ENCODE measurements at regions not wholly inside any gene's neighbourhood (a gene's known extent, or its start where the extent isn't known, plus 50 kb on each side); places are given as distances from the start of the nearest gene placed in this dataset.

DNA sequence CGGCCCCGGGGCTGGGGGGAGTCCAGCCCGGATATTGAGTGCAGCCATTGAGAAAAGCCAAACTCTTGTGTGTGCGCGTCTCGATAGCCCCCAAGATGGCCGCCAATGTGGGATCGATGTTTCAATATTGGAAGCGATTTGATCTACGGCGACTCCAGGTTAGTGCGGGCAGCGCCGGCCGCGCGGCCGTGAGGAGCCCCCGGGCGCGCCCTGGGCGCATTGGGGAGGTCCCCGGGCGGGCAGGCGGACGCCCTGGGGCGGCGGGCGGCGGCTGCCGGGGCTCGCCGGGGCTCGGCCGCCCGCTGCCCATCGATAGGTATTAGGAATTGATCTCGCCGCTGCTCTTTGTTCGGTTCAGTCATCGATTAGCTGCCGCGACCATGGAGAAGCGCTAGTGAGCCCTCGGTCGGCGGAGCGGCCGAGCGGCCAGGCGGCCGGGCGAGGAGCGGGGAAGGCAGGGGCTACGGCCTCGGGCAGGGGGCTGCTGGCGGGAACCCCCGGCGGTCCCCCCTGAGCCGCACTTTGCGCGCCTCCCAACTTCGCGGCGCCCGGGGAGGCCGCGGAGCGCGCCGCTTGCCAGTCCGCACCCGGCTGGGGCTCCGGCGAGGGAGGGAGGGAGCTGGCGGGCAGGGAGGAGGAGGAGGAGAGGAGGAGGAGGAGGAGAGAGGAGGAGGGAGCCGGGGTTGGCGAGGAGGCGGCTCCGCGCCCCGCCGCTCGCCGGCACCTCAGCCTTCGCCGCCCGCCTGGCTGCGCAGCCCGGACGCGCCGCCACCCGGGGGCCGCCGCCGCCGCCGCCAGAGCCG lies 113.9 kb upstream of the MYL2 start, which contains the start of gene CUX2:
CUX2 (plus strand) TSS at position 83 of the 803 bp plus-strand sequence.
- peak; percentile 28 for DNase-seq

DNA sequence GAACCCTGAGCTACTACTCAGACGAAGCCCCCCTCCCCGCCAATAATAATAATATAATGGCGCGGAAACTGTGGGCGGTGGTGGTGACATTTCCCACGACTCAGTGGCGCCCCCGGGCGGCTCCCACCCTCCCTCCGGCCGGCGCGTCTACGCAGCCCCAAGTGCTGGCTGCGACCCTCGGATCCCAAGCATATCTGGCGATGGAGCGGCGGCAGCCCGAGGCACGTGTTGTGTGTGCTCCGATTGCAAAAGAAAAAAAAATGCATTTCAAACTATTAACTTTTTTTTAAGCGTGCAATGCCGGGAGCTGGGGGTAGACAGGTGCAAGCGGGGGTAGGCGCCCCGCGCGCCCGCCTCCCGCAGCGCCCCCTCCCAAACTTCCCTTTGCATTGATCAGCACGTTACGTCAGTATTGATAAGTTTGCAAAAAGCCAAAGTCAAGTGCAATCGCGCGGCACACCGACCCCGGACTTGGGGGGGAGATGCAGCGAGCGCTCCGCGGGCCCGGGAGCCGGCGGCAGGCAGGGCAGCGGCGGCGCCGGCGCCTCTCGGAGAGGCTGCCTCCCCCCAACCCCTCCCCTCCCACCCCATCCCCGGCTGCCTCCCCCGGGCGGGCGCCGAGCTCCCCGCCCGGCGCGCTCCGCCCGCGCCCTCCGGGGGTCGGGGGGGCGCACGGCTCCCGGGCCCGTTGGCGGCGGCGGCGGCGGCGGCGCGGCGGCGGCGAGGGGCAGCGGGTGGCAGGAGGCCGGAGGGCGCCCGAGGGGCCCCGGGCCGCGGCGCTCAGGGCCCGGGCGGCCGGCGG lies 113.1 kb upstream of the MYL2 start:
- peak; percentile 16 for DNase-seq

DNA sequence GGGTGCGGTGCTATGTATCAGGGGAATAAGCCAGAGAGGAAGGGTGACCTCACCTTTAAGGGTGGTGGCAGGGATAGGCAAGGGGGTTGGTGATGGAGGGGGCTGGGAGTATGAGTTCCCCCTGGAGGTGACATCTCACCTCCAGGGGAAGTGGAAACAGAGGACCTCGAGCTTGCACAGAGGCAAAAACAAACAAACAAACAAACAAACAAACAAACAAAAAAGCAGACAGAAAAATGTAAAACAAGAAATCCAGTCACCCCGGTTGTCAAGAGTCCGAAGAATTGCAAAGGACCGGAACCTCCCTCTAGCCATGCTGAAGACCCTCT lies 112.2 kb upstream of the MYL2 start:
- DNase-seq: no peak

DNA sequence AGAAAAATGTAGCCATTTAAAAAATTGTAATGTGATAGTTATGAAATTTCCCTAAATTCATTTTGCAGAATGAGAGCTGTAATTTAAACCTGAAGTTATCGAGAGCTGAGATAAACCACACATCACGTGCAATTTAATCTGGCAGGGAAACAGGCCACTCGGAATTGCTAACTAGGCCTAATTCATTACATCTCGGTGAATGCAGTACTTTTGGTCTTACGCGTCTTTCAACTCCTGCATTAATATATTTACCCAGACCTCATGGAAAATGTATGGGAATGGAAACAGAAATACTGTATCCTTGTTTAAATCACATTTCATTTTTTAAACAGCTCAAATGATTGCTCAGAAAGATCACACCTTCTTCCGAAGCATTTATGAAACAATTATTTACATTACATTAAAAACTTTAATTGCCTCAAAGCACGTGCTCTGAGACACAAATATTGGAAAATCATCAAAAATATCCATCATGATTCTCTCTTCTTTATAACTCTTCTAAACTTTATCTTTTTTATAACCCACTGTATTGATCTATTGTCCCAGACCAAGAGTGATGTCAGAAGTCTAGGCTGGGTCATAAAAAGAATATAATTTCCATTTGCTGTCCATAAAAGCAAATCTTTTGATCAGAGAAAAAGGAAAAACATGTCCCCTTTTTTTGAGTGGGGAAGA lies 111.7 kb upstream of the MYL2 start:
- no peak for DNase-seq

DNA sequence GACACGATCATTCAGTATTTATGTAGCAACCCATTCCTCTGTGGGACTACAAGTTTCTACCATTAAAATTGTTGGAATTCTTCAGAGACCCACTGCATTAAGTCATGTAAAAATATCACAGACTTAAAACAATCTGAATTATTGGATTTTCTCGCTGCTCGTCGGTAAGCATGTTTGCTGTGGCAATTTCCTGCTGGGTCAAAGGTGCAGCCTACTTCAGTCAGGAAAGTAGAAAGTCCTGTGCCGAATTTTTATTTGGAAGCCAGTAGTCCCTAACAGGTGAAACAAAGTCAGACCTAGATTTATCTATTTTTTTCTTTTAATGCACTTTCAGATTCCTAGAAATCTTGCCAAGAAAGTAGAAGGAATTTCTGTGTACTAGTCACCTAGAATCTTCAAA lies 110.4 kb upstream of the MYL2 start:
- no peak for DNase-seq

DNA sequence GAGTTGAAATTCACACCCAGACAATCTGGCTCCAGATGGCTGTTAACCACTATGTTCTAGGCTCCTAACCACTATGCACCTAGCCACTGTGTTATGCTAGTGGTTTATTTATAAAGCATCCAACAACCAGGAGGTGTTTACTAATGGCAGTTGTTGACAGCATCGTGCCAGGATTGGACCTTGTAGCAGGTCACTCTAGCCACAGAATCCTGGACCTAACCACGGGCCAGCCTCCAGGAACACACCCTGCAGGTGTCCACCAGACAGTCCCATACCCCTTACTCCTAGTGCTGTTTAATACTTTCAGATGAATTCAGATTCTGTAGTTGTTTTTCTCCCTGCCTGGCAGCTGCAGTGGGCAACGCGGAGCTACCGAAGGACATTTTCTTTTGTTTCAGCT lies 109.4 kb upstream of the MYL2 start:
- DNase-seq: no peak

DNA sequence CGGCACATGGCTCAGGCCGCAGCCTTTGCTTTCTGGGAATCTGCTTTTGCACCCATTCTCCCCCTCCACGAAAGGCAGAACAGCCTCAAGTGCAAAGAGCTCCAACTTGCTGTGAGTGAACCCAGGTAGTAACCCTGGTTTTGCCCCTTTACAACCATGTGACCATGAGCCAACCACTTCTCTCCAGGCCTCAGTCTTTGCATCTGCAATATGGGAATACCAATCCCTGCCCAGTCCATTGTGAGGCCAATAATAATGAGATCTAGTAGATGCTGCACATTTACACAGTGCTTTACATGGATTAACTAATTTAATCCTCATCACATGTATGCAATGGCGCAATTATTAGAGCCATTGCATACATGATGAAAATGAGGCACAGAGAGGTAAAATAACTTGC lies 108.9 kb upstream of the MYL2 start:
- DNase-seq: no peak

DNA sequence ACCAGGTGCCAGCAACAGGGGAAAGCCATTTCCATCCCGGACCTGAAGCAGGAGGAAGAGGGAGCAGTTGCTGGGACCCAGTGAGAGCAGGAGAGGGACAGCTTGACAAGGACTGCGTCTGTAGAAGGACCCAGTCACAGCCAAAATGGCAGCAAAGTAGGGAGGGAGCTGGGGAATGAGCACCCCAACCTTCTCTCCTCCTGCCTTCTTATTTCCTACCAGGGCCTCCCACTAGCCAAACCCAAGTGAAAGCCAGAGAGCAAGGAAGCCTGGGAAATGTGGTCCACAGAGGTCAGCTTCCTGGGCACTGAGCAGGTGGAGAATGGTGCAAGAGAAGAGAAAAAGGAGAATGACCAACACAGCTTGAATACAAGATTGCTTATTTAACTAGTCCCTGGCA lies 108.5 kb upstream of the MYL2 start:
- DNase-seq: no peak

DNA sequence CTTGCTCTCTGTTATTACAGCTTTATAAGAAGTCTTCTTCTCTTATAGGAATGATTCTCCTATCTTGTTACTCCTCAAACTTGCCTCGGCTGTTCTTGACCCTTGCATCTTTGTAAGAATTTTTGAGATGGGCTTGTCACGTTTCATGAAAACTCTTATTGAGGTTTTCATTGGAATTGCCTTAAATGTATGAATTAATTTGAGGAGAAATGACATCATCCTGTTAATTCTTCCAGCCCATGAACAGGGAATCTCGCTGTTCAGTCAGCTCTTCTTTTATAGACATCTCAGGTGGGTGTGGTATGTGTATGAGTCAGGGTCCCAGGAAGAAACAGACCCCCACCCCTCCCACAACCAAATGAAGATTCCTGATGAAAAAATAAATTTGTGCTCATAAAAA lies 107.1 kb upstream of the MYL2 start:
- no peak for DNase-seq

DNA sequence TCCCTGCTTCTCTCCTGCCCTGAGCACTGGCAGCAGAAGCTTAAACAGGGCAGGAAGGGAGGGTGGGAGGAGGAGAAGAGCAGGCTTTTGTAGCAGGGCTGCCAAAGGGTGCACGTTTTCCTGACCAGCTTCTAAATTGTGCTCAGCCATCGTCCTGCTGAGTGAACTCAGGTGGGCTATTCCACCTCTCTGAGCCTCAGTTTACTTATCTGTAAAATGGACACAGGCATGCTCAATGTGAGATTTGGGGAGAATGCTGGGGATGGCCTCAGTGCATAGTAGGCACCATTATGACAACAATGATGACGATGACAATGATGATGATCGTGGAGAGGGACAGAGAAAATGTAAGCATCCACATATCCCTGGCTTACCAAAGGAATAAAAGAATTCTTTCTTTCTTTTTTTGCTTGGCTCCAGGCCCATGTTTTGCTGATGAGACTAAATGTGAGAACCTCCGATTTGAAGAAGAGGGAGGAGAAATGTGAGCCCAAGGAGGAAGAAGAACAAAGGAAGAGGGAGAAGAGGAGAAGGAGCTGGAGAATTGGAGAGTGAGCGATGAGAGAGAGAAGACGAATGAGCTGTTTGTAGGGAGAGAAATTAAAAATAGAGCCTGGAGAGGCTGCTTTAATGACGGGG lies 105.5 kb upstream of the MYL2 start:
- no peak for DNase-seq

DNA sequence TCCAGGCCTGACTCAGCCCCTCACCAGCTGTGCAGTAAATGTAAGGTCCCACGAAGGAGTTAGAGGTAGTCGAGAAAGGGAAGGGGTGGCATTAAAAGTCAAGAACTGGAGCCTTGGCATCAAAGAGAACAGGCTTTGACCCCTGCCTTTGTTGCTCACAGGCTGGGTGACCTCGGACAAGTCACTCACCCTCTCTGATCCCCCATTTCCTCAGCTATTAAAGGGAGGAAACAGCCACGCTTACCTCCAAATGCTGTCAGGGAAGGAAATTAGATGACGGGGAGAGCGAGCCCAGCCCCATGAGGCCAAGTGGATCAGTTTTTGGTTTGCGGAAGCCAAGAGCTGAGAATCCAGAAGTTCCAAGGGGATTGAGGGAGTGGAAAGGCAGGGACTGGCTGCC lies 104.9 kb upstream of the MYL2 start:
- no peak for DNase-seq

DNA sequence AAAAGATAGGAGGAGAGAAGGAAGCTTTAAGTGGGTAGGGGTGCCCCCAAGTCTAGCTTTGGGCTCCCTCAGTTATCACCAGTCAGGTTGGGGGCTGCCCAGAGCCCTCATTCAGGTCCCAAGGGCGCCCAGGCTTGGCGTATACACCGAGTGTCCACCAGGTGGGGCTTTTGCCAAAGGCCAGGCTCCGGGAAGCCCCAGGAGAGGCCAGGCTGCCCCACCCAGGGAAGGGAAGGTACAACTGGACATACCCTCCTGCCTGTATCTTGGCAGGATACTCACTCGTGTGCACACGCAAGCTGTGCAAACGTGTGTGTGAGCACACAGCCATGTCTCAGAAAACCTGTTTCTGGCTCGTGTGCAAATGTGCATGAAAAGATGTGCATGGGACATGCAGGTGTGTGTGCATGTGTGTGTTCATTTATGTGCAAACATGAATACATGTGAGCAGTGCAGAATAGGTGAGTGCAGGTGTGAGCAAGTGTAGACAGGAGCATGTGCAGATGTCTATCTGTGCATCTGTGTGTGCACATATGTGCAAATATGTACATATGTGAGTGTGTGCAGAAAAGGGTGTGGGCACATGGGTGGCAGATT lies 103.9 kb upstream of the MYL2 start:
- DNase-seq: peak; percentile 73

DNA sequence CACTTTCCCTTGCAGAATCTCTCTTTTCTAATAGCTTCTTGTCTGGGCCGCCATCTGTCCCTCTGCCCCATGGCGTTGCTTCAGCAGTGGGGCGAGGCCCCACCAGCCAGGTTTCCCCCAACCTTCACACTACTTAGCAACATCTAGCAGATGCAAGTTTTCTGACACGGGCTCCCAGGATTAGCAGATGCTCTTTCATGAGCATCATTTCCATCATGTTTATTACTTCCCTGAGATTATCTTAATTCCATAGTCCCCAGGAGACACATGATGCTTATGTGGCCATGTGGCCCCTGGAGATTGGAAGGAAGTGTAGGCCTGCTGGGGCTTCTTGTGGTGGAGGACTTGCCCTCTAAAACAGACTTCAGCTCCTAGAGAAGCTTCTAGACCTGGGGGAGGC lies 102.0 kb upstream of the MYL2 start:
- no peak for DNase-seq

DNA sequence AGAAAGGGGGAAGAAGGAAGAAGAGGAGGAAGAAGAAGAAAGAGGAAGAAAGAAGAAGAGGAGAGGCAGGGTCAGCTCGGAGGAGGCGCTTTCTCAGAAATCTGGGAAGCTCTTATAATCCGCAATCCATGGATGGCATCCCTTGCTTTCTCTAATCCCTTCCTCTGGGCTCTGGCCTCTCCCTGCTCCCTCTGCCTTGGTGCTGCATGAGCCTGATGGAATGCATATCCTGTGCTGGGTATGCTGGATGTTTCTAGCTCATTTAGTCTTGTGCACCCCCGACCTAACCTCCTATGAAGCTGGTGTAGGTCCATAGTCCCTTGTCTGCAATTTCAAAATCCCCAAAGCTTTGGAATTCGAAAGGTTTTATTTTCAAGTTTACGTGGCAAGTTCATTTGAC lies 94.2 kb upstream of the MYL2 start:
- DNase-seq: no peak

DNA sequence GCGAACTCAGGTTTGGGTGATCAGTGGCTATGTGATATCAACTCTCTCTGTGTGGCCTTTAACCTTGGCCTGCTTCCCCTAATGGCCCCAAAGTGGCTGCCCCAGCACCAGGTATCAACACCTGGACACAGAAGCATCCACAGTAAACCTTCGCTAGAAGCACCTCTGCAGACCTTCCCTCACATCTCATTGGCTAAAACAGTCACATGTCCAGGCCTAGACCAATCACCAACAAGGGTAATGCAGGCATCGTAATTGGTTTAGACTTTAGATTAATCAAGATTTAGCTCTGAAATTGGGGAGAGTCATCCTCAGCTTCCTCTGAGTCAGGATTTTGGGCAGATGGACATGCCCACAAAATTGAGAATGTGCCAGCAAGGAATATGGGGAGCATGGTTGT lies 92.5 kb upstream of the MYL2 start:
- no peak for DNase-seq

DNA sequence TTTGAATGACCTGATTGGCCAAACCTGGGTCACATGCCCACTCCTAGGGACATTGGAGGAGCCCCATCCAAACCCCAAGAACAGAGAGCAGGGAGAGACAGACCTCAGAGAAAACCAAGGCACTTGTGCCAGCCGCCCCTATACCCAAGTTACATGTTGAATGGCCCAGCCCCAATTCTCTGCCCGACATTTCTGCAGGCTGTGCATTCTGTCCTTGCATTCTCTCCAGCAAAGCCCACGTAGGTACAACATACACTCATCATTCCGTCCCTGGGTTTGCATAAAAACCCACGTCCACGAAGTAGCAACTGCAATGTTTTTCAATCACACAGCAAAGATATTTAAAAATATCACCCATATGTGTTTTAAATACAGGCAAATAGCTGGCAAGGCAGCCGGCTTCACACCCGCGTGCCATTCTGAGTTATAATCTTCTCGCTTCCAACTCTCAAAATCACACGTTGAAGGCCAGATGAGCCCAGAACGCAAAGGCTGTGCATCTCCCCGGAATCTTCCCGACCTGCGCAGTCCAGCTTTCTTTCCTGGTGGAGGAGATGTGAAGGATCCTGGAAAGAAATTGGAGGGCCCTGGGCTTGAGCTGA lies 91.7 kb upstream of the MYL2 start:
- no peak for DNase-seq

DNA sequence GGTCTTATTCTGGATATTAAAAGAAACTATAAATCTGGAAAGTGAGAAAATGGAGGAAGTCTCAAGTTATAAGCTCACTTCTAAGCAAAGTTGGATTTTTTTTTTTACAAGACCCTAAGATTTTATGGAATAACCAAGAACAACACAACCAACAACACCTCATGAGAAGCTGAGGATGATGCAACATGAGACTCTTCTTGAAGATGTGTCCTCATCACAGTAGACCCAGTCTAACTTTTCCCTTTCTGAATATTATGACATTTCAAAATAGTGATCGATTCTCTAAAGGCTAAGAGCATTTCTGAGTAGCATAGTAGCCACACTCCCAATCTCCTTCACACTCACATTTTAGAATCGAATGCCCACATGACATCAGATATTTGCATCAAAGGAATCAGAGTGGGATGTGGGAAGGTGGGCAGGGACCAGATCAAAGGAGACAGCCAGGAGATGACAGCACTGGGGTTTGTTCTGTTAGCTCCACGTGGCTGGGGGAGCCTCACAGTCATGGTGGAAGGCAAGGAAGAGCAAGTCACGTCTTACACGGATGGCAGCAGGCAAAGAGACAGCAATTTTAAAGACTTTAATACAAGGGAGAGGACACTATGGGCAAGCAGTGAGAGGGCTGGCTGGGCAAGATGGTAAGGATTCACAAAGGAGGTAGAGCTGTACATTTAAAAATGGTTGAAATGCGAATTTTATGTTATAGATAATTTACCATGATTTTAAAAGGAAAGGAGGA lies 90.7 kb upstream of the MYL2 start:
- DNase-seq: no peak

DNA sequence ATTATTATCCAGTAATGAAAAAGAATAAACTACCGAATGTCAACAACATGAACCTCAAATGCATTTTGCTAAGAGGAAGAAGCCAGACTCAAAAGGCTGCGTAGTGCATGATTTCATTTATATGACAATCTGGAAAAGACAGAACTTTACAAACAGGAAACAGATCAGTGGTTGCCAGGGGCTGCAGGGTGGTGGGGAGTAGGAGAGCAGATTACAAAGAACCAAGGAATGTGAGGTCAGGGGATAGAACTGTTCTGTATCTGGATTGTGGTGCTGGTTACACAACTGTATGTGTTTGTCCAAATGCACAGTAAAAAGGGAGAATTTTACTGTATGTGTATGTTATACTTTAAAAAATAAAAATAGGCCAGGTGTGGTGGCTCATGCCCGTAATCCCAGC lies 89.7 kb upstream of the MYL2 start:
- DNase-seq: no peak

DNA sequence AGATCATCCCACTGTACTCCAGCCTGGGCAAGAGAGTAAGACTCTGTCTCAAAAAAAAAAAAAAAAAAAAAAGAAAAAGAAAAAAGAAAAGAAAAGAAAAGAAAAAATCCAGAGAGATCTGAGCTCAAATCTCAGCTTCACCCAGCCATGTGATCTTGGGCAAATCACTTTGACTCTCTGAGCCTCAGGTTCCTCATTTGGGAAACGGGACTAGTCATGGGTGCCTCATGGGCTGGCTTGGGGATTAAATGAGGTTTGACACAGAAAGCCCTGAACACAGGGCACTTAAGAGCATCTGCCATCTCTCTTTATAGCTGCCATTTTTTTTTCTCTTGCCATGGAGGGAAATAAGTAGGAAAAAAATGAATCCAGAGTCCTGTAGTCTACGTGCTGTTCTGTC lies 86.2 kb upstream of the MYL2 start:
- peak; percentile 10 for DNase-seq

DNA sequence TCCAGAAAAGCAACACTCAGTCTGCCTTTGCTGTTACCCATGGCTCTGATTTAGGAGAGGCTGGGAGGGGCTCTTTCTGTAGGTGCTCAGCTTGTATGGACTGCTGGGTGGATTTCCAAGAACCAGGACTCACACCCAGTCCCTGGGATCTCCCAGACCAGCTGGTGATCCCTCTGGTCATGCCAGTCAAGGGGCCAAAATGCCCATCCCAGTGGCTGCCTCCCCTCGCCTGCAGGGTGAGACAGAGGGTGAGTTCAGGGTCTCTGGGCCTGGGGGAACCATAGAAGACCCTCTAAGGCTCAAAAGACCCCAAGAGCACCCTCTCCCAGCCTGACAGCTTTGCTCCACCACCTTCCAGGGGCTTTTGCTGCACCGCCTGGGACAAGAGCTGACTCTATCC lies 78.6 kb upstream of the MYL2 start:
- no peak for DNase-seq

DNA sequence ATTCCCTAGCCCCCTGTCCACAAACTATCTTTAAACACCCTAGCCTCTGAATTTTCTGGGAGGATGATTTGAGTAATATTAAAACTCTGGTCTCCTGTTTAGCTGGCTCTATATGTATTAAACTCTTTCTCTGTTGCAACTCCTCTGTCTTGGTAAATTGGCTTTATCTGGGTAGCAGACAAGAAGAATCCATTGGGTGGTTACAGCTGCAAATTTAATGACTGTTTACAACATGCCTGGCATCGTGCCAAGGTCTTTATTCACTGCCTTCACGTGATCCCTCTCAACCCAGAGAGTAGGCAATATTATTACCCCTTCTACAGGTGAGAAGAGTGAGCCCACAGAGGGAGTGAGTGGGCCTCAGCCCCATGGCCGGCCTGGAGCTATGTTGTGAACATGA lies 77.8 kb upstream of the MYL2 start:
- peak; percentile 14 for DNase-seq

DNA sequence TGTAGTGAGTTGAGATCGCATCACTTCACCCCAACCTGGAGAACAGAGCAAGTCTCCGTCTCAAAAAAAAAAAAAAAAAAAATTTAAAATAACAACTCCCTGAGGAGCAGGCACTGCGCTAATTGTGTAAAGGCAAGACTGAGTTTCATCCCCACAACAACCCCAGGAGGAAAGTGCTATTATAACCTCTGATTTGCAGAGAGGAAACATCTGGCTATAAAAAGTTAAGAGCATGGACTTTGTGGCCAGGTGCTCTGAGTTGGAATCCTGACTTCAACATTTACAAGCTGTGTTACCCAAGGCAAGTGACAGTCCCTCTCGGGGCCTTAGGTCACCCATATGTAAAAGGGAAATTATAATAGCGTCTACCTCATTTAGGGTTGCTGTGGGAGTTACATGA lies 76.0 kb upstream of the MYL2 start:
- no peak for DNase-seq
